ENCODE measurements at regions not wholly inside any gene's neighbourhood (a gene's known extent, or its start where the extent isn't known, plus 50 kb on each side); places are given as distances from the start of the nearest gene placed in this dataset.

- no peaks in the 10 kb centered on the region for H3K27me3 ChIP-seq
- no peaks in the 10 kb centered on the region for H3K9me3 ChIP-seq
- H3K4me1 ChIP-seq = no peaks in the 10 kb centered on the region
- DNase-seq = no peak
- no peak overlapping the region for H3K27ac ChIP-seq
- intact Hi-C loops (cut with DNase I; ENCODE audit: low total_unique reads) = no loop called here
- TF ChIP-seq POLR2A (IDR thresholded peaks at IDR 0.05) (no peak), CTCF (IDR thresholded peaks at IDR 0.05) (no peak)
- no peak overlapping the region for H3K4me3 ChIP-seq
- no peaks in the 10 kb centered on the region for H3K36me3 ChIP-seq
Measured at GRCh38 chr2:208708486-208708885, 301.9 kb downstream of the PTH2R start.

GRCh38 chr2:208711598-208711997, 305.0 kb downstream of the PTH2R start:
- H3K4me3 ChIP-seq = no peak overlapping the region
- intact Hi-C loops (cut with DNase I; ENCODE audit: low total_unique reads) = no loop called here

GRCh38 chr2:208713066-208713745, 306.6 kb downstream of the PTH2R start:
- DNase-seq = no peak
- Histone ChIP-seq H3K27ac (no peak overlapping the region), H3K4me1 (no peaks in the 10 kb centered on the region), H3K4me3 (no peak overlapping the region), H3K36me3 (no peaks in the 10 kb centered on the region), H3K9me3 (no peaks in the 10 kb centered on the region), H3K27me3 (no peaks in the 10 kb centered on the region)
- intact Hi-C loops (cut with DNase I; ENCODE audit: low total_unique reads) = no loop called here
- TF ChIP-seq CTCF (IDR thresholded peaks at IDR 0.05) (no peak), POLR2A (IDR thresholded peaks at IDR 0.05) (no peak)

More at GRCh38 chr2:208711598-208711997, 305.0 kb downstream of the PTH2R start:
- no peak overlapping the region for H3K27ac ChIP-seq
- no peaks in the 10 kb centered on the region for H3K9me3 ChIP-seq
- TF ChIP-seq CTCF (IDR thresholded peaks at IDR 0.05) (no peak), POLR2A (IDR thresholded peaks at IDR 0.05) (no peak)
- no peaks in the 10 kb centered on the region for H3K36me3 ChIP-seq
- no peaks in the 10 kb centered on the region for H3K4me1 ChIP-seq
- H3K27me3 ChIP-seq = no peaks in the 10 kb centered on the region
- DNase-seq = no peak

GRCh38 chr2:208718828-208719227, 312.2 kb downstream of the PTH2R start:
- intact Hi-C loops (cut with DNase I; ENCODE audit: low total_unique reads) = no loop called here
- Histone ChIP-seq H3K36me3 (no peaks in the 10 kb centered on the region), H3K9me3 (no peaks in the 10 kb centered on the region), H3K4me3 (no peak overlapping the region), H3K4me1 (no peaks in the 10 kb centered on the region), H3K27me3 (no peaks in the 10 kb centered on the region), H3K27ac (no peak overlapping the region)
- no peak for TF ChIP-seq CTCF (IDR thresholded peaks at IDR 0.05)
- no peak for TF ChIP-seq POLR2A (IDR thresholded peaks at IDR 0.05)
- no peak for DNase-seq

- no peak for TF ChIP-seq CTCF (IDR thresholded peaks at IDR 0.05)
- no peak for TF ChIP-seq POLR2A (IDR thresholded peaks at IDR 0.05)
- Histone ChIP-seq H3K27ac (no peak overlapping the region), H3K4me1 (no peaks in the 10 kb centered on the region), H3K36me3 (no peaks in the 10 kb centered on the region), H3K4me3 (no peak overlapping the region), H3K27me3 (no peaks in the 10 kb centered on the region), H3K9me3 (no peaks in the 10 kb centered on the region)
- no peak for DNase-seq
- intact Hi-C loops (cut with DNase I; ENCODE audit: low total_unique reads) = no loop called here
Measured at GRCh38 chr2:208722731-208723130, 316.1 kb downstream of the PTH2R start.

Data from uterus (tissue), 3 donors.